Calu3 (cell line): ENCODE measurements at regions not wholly inside any gene's neighbourhood (a gene's known extent, or its start where the extent isn't known, plus 50 kb on each side); places are given as distances from the start of the nearest gene placed in this dataset.

Source experiments
- BruUV-seq: library from RNA; stranded (reverse); fragments of 400-500 nt; replicated peaks from 2 replicates; lab custom pipeline; 2021; lab: Mats Ljungman, UMichigan
- CTCF ChIA-PET: fragments of 300-600 bp; sonication (Branson Sonifier 250); formaldehyde crosslinking; loops from one replicate; lab custom pipeline; 2022; ENCODE audit warnings: antibody characterized with exemption; lab: Charles Lee
- DNase-seq: peaks from one replicate; pipeline ENCODE4 v3.0.0; 2022
- H3K27ac Mint-ChIP-seq: one replicate; pipeline ENCODE4 v1.8.0; 2022; ENCODE audit warnings: mixed read lengths; ENCODE audit not compliant: unreplicated experiment
- H3K27me3 Mint-ChIP-seq: one replicate; pipeline ENCODE4 v1.8.0; 2022; ENCODE audit warnings: mixed read lengths; ENCODE audit not compliant: unreplicated experiment
- H3K36me3 Mint-ChIP-seq: one replicate; pipeline ENCODE4 v1.8.0; 2022; ENCODE audit warnings: mild to moderate bottlenecking, moderate library complexity, mixed read lengths; ENCODE audit not compliant: insufficient read depth, unreplicated experiment
- H3K4me1 Mint-ChIP-seq: one replicate; pipeline ENCODE4 v1.8.0; 2022; ENCODE audit warnings: mild to moderate bottlenecking, low read depth, mixed read lengths; ENCODE audit not compliant: unreplicated experiment
- H3K4me3 Mint-ChIP-seq: one replicate; pipeline ENCODE4 v1.8.0; 2022; ENCODE audit warnings: mild to moderate bottlenecking, low read depth, moderate library complexity, mixed read lengths; ENCODE audit not compliant: unreplicated experiment
- H3K9me3 Mint-ChIP-seq: one replicate; pipeline ENCODE4 v1.8.0; 2022; ENCODE audit warnings: low read depth, mixed read lengths; ENCODE audit not compliant: unreplicated experiment
- intact Hi-C: fragments of 100-400 bp; cut with micrococcal nuclease; formaldehyde crosslinking; loops from one replicate; pipeline ENCODE4 v1.10.0; 2022; ENCODE audit not compliant: unreplicated experiment
- TF ChIP-seq, protein P1 (sequence below): fragments of 200-600 bp; IDR thresholded peaks from one replicate; pipeline ENCODE4 v1.8.0; 2022; ENCODE audit warnings: antibody characterized with exemption; ENCODE audit not compliant: unreplicated experiment

DNA sequence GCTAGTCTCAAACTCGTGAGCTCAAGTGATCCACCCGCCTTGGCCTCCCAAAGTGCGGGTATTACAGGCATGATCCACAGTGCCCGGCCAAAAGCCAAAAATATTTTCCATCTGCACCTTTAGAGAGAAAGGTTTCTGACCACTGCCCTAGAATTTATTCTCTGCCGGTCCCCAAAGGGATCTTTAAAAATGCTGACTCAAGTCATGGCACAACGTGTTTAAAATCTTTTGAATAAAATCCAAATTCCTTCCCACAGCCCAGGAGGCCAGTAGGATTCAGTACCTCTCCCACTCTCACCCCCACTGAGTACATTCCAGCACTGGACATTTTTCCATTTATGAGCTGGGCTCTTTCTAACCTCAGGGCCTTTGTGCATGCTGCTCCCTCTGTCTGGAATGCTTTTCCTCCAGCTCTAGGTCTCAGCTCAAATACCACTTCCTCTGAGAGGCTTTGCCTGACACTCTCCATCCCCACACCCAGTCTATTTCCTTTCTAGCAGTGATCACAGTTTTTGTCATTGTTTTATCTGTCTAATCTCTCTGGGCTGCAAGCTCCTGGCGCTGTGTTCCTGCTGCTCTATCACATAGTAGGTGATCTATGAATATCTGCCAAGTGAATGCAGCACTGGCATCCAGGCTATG is 502.9 kb downstream of the SHQ1 start:
- BruUV-seq: no TSS peak
- intact Hi-C loops: no loop called here
- CTCF ChIA-PET: no interaction called here
- no peaks in the 10 kb centered on the region for H3K4me1 Mint-ChIP-seq
- no peak overlapping the region for H3K27ac Mint-ChIP-seq
- no peaks in the 10 kb centered on the region for H3K27me3 Mint-ChIP-seq
- TF ChIP-seq, protein P1, sequence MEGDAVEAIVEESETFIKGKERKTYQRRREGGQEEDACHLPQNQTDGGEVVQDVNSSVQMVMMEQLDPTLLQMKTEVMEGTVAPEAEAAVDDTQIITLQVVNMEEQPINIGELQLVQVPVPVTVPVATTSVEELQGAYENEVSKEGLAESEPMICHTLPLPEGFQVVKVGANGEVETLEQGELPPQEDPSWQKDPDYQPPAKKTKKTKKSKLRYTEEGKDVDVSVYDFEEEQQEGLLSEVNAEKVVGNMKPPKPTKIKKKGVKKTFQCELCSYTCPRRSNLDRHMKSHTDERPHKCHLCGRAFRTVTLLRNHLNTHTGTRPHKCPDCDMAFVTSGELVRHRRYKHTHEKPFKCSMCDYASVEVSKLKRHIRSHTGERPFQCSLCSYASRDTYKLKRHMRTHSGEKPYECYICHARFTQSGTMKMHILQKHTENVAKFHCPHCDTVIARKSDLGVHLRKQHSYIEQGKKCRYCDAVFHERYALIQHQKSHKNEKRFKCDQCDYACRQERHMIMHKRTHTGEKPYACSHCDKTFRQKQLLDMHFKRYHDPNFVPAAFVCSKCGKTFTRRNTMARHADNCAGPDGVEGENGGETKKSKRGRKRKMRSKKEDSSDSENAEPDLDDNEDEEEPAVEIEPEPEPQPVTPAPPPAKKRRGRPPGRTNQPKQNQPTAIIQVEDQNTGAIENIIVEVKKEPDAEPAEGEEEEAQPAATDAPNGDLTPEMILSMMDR: no peak
- H3K36me3 Mint-ChIP-seq: no peaks in the 10 kb centered on the region
- no peak for DNase-seq
- no peak overlapping the region for H3K4me3 Mint-ChIP-seq
- H3K9me3 Mint-ChIP-seq: no peaks in the 10 kb centered on the region

DNA sequence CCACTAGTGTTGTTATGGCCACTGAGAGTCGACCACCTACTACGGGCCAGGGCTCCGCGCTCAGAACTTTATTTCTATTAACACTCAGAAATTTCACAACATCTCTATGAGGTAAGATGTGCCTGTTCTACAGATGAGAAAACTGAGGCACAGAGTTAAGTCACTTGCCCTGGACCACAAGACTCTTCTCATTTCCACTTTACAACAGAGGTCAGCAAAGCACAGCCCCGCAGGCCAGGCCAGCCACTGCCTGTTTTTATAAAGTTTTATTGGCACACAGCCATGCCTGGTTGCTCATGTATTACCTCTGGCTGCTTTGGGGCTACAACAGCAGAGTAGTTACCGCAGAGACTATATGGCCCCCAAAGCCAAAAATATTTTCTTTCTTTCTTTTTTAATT is 503.6 kb downstream of the SHQ1 start:
- CTCF ChIA-PET: no interaction called here
- H3K27ac Mint-ChIP-seq: no peak overlapping the region
- H3K4me1 Mint-ChIP-seq: no peaks in the 10 kb centered on the region
- TF ChIP-seq, protein P1: no peak
- H3K4me3 Mint-ChIP-seq: no peak overlapping the region
- H3K36me3 Mint-ChIP-seq: no peaks in the 10 kb centered on the region
- H3K9me3 Mint-ChIP-seq: no peaks in the 10 kb centered on the region
- intact Hi-C loops: no loop called here
- BruUV-seq: no TSS peak
- H3K27me3 Mint-ChIP-seq: no peaks in the 10 kb centered on the region
- DNase-seq: no peak

DNA sequence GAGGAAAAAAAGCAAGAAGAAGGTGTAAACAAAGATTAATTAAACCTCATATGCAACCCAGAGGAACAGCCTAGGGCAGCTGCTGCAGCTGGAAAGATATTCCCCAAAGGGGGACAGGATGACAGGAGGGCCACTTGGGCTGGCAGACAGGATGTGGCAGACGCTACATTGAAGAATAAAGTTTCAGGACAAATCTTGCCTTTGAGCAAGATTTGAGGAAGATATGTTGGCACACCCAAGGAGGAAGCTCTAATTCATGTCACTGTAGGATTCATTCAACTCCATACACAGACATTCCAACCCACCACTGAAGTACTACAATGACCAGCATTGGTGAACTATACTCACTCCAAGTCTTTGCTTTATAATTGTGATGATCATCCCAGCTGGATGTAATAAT is 504.0 kb downstream of the SHQ1 start:
- Mint-ChIP-seq H3K36me3 (no peaks in the 10 kb centered on the region), H3K27ac (no peak overlapping the region), H3K9me3 (no peaks in the 10 kb centered on the region), H3K27me3 (no peaks in the 10 kb centered on the region), H3K4me3 (no peak overlapping the region), H3K4me1 (no peaks in the 10 kb centered on the region)
- no peak for DNase-seq
- BruUV-seq: no TSS peak
- CTCF ChIA-PET: no interaction called here
- TF ChIP-seq, protein P1: no peak
- intact Hi-C loops: no loop called here

DNA sequence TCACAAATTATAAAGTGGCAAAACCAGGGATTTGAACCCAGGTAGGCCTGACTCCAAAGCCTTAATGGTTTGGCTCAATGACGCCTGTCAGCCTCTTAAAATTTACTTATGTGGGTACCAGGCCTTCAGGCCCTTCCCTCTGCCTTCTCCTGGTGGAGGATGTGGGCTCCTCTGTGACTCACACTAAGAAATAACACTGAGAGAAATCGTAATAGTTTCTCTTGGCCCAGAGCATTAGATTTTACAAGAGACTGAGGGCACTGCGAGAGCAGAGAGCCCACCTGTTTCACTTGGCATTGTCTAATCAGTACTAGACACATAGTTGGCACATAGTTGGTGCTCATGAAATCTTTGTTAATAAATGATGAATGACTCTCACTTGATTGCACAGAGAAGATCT is 505.2 kb downstream of the SHQ1 start:
- no peak overlapping the region for H3K4me3 Mint-ChIP-seq
- H3K4me1 Mint-ChIP-seq: no peaks in the 10 kb centered on the region
- TF ChIP-seq, protein P1: no peak
- CTCF ChIA-PET: no interaction called here
- BruUV-seq: no TSS peak
- no peaks in the 10 kb centered on the region for H3K9me3 Mint-ChIP-seq
- DNase-seq: no peak
- H3K27ac Mint-ChIP-seq: no peak overlapping the region
- intact Hi-C loops: no loop called here
- no peaks in the 10 kb centered on the region for H3K27me3 Mint-ChIP-seq
- no peaks in the 10 kb centered on the region for H3K36me3 Mint-ChIP-seq
